Osteocyte (in vitro differentiated cells): ENCODE measurements at regions not wholly inside any gene's neighbourhood (a gene's known extent, or its start where the extent isn't known, plus 50 kb on each side); places are given as distances from the start of the nearest gene placed in this dataset.

Source experiments
- DNase-seq: peaks from one replicate; pipeline ENCODE4 v3.0.0; 2021; ENCODE audit warnings: mixed read lengths; ENCODE audit not compliant: unreplicated experiment; ENCODE audit errors: extremely low spot score
- H3K27ac Mint-ChIP-seq: one replicate; pipeline ENCODE4 v1.8.0; 2021; ENCODE audit warnings: mild to moderate bottlenecking, mixed read lengths; ENCODE audit not compliant: unreplicated experiment
- H3K27me3 Mint-ChIP-seq: one replicate; pipeline ENCODE4 v1.8.0; 2021; ENCODE audit warnings: mixed read lengths; ENCODE audit not compliant: unreplicated experiment
- H3K36me3 Mint-ChIP-seq: one replicate; pipeline ENCODE4 v1.8.0; 2021; ENCODE audit warnings: mixed read lengths; ENCODE audit not compliant: unreplicated experiment
- H3K4me1 Mint-ChIP-seq: one replicate; pipeline ENCODE4 v1.8.0; 2021; ENCODE audit warnings: mixed read lengths; ENCODE audit not compliant: unreplicated experiment
- H3K4me3 Mint-ChIP-seq: one replicate; pipeline ENCODE4 v1.8.0; 2021; ENCODE audit warnings: mild to moderate bottlenecking, moderate library complexity, mixed read lengths; ENCODE audit not compliant: unreplicated experiment
- H3K9me3 Mint-ChIP-seq: one replicate; pipeline ENCODE4 v1.8.0; 2021; ENCODE audit warnings: mixed read lengths; ENCODE audit not compliant: unreplicated experiment
- TF ChIP-seq, protein P1 (sequence below): fragments of 200-600 bp; sonication (generic); IDR thresholded peaks from 2 replicates; pipeline ENCODE4 v1.5.0; 2021; ENCODE audit warnings: antibody characterized with exemption, mild to moderate bottlenecking, moderate library complexity

GRCh38 chr9:99326917-99327189, 104.8 kb downstream of the SEC61B start:
- peak overlapping the region; percentile 68 for H3K27ac Mint-ChIP-seq
- no peaks in the 10 kb centered on the region for H3K9me3 Mint-ChIP-seq
- no peak overlapping the region for H3K4me3 Mint-ChIP-seq
- H3K27me3 Mint-ChIP-seq: no peaks in the 10 kb centered on the region
- no peaks in the 10 kb centered on the region for H3K36me3 Mint-ChIP-seq
- TF ChIP-seq, protein P1, sequence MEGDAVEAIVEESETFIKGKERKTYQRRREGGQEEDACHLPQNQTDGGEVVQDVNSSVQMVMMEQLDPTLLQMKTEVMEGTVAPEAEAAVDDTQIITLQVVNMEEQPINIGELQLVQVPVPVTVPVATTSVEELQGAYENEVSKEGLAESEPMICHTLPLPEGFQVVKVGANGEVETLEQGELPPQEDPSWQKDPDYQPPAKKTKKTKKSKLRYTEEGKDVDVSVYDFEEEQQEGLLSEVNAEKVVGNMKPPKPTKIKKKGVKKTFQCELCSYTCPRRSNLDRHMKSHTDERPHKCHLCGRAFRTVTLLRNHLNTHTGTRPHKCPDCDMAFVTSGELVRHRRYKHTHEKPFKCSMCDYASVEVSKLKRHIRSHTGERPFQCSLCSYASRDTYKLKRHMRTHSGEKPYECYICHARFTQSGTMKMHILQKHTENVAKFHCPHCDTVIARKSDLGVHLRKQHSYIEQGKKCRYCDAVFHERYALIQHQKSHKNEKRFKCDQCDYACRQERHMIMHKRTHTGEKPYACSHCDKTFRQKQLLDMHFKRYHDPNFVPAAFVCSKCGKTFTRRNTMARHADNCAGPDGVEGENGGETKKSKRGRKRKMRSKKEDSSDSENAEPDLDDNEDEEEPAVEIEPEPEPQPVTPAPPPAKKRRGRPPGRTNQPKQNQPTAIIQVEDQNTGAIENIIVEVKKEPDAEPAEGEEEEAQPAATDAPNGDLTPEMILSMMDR: no peak
- DNase-seq: no peak
- peaks cover 27% of the 10 kb centered on the region for H3K4me1 Mint-ChIP-seq

- H3K27me3 Mint-ChIP-seq: no peaks in the 10 kb centered on the region
- no peaks in the 10 kb centered on the region for H3K36me3 Mint-ChIP-seq
- H3K4me1 Mint-ChIP-seq: peaks cover 23% of the 10 kb centered on the region
- no peaks in the 10 kb centered on the region for H3K9me3 Mint-ChIP-seq
- peak overlapping the region; percentile 23 for H3K27ac Mint-ChIP-seq
- DNase-seq: no peak
- no peak overlapping the region for H3K4me3 Mint-ChIP-seq
- TF ChIP-seq, protein P1: no peak
Observed at GRCh38 chr9:99327667-99328066, 105.6 kb downstream of the SEC61B start.

DNA sequence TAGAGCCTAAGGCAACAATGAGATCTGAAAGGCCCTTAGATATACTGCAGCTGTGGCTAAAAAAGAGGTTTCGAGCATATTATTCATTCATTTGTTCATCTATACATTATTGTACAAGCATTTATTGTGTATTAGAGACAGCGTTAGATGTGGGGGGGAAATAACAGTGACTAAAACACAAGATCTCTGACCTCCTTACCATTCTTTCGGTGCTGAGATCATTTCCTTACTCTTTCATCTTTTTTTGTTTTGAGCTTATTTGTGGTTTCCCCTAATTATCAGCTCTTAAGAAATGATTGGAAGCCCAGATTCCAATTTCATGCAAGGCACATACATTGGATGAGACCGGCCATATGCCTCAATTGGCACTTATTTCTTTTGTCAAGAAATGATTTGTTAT, 113.2 kb downstream of the SEC61B start:
- no peak overlapping the region for H3K27ac Mint-ChIP-seq
- DNase-seq: no peak
- TF ChIP-seq, protein P1: no peak
- peaks cover under 1% of the 10 kb centered on the region for H3K4me1 Mint-ChIP-seq
- H3K27me3 Mint-ChIP-seq: no peaks in the 10 kb centered on the region
- H3K4me3 Mint-ChIP-seq: no peak overlapping the region
- no peaks in the 10 kb centered on the region for H3K9me3 Mint-ChIP-seq
- no peaks in the 10 kb centered on the region for H3K36me3 Mint-ChIP-seq

GRCh38 chr9:99336005-99336404, 113.9 kb downstream of the SEC61B start:
- no peak for DNase-seq
- H3K27ac Mint-ChIP-seq: no peak overlapping the region

DNA sequence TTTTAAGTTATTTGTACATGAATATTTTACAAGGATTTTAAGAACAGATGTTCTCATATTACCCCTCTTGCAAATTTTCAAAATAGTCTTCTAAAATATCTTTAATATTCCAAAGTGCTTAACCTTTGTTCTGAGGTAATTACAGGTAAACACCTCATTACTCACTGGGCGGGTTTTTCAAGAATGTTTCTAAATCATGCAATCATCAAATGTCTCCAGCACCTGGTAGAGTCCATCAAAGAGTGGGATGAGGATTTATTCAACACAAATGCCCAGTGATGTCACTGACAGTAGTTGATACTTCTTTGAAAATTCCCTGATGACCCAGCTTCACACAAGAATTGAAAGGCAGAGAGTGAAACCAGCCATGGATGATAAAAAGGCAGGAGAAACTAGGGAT, 114.4 kb downstream of the SEC61B start:
- TF ChIP-seq, protein P1: no peak
- H3K27ac Mint-ChIP-seq: no peak overlapping the region
- peaks cover 7% of the 10 kb centered on the region for H3K4me1 Mint-ChIP-seq
- H3K27me3 Mint-ChIP-seq: no peaks in the 10 kb centered on the region
- H3K9me3 Mint-ChIP-seq: no peaks in the 10 kb centered on the region
- DNase-seq: no peak
- H3K36me3 Mint-ChIP-seq: no peaks in the 10 kb centered on the region
- H3K4me3 Mint-ChIP-seq: no peak overlapping the region

More at GRCh38 chr9:99336005-99336404, 113.9 kb downstream of the SEC61B start:
- Mint-ChIP-seq H3K36me3 (no peaks in the 10 kb centered on the region), H3K9me3 (no peaks in the 10 kb centered on the region), H3K4me1 (peaks cover 2% of the 10 kb centered on the region), H3K27me3 (no peaks in the 10 kb centered on the region), H3K4me3 (no peak overlapping the region)
- TF ChIP-seq, protein P1: no peak
